IMR-90 (cell line): ENCODE measurements at regions not wholly inside any gene's neighbourhood (a gene's known extent, or its start where the extent isn't known, plus 50 kb on each side); places are given as distances from the start of the nearest gene placed in this dataset.

Experiments
- CEBPB ChIP-seq: IDR thresholded peaks from 2 replicates; pipeline ENCODE4 v1.6.1; 2012; ENCODE audit warnings: low read depth, low read length, improper control_type of control experiment
- CHD1 ChIP-seq: IDR thresholded peaks from 2 replicates; pipeline ENCODE4 v1.6.1; 2012; ENCODE audit warnings: low read depth, low read length, improper control_type of control experiment
- POLR2A ChIP-seq: IDR thresholded peaks from 2 replicates; pipeline ENCODE4 v1.6.1; 2012; ENCODE audit warnings: mild to moderate bottlenecking, low read depth, low read length
- RFX5 ChIP-seq: IDR thresholded peaks from 2 replicates; pipeline ENCODE4 v1.8.0; 2012; ENCODE audit warnings: low read depth, mild to moderate bottlenecking, low read length, moderate library complexity
- USF2 ChIP-seq: fragments of 150-350 bp; IDR thresholded peaks from 2 replicates; pipeline ENCODE4 v1.6.1; 2017; ENCODE audit warnings: mild to moderate bottlenecking, antibody characterized with exemption, low read length, low read depth
- TF ChIP-seq, protein P1 (sequence below): conservative IDR thresholded peaks from 2 replicates; pipeline ENCODE4 v1.5.1; 2012; ENCODE audit warnings: mild to moderate bottlenecking, low read depth, low read length, improper control_type of control experiment

DNA sequence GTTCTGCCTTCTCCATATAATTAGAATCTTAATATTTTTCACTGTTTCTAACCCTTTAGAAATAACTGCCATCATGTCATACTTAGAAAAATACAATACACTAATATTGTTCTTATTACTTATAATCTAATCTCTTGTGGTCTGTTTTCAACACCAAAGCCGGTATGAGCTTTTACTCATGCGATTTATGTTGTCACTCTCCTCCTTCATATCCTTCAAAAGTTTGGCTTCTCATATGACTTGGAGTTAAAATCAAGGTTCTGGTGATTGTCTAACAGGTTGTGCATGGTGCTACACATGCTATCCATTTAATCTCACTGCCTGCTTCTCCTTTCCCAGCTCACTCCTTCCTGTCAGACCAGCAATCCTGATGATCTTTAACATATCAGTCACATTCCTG, 1392.9 kb downstream of the ARAP2 start:
- TF ChIP-seq POLR2A (no peak), RFX5 (no peak), CHD1 (no peak), USF2 (no peak), CEBPB (no peak)
- TF ChIP-seq, protein P1, sequence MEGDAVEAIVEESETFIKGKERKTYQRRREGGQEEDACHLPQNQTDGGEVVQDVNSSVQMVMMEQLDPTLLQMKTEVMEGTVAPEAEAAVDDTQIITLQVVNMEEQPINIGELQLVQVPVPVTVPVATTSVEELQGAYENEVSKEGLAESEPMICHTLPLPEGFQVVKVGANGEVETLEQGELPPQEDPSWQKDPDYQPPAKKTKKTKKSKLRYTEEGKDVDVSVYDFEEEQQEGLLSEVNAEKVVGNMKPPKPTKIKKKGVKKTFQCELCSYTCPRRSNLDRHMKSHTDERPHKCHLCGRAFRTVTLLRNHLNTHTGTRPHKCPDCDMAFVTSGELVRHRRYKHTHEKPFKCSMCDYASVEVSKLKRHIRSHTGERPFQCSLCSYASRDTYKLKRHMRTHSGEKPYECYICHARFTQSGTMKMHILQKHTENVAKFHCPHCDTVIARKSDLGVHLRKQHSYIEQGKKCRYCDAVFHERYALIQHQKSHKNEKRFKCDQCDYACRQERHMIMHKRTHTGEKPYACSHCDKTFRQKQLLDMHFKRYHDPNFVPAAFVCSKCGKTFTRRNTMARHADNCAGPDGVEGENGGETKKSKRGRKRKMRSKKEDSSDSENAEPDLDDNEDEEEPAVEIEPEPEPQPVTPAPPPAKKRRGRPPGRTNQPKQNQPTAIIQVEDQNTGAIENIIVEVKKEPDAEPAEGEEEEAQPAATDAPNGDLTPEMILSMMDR = no peak
